ENCODE measurements at regions not wholly inside any gene's neighbourhood (a gene's known extent, or its start where the extent isn't known, plus 50 kb on each side); places are given as distances from the start of the nearest gene placed in this dataset.
"Not testable (repeated sequence)": the region's sequence is repeated elsewhere in the genome, so short reads cannot be mapped to it uniquely, and the experiment has no call there.

DNA sequence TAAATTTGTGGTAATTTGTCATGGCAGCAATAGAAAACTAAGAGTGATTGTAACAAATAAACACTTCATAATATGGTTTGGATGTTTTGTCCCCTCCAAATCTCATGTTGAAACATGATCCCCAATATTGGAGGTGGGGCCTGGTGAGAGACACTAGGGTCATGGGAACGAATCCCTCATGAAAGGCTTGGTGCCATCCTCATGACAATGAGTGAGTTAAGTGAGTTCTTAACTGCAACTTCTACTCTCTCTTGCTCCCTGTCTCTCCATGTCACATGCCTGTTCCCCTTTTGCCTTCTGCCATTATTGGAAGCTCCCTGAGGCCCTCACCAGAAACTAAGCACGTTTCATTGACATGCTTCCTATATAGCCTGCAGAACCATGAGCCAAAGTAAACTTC is 1233.2 kb downstream of the OLFM4 start:
- Mint-ChIP-seq H3K9me3 (peaks cover 15% of the 10 kb centered on the region), H3K4me1 (ENCODE audit: low read depth) (no peaks in the 10 kb centered on the region), H3K27ac (no peak overlapping the region), H3K36me3 (ENCODE audit: low read depth) (no peaks in the 10 kb centered on the region), H3K27me3 (no peaks in the 10 kb centered on the region), H3K4me3 (no peak overlapping the region)
- ChIA-PET POLR2A (no interaction called here), CTCF (no interaction called here)
- DNase-seq (no peak), ATAC-seq (no peak)
- TF ChIP-seq, protein P1, sequence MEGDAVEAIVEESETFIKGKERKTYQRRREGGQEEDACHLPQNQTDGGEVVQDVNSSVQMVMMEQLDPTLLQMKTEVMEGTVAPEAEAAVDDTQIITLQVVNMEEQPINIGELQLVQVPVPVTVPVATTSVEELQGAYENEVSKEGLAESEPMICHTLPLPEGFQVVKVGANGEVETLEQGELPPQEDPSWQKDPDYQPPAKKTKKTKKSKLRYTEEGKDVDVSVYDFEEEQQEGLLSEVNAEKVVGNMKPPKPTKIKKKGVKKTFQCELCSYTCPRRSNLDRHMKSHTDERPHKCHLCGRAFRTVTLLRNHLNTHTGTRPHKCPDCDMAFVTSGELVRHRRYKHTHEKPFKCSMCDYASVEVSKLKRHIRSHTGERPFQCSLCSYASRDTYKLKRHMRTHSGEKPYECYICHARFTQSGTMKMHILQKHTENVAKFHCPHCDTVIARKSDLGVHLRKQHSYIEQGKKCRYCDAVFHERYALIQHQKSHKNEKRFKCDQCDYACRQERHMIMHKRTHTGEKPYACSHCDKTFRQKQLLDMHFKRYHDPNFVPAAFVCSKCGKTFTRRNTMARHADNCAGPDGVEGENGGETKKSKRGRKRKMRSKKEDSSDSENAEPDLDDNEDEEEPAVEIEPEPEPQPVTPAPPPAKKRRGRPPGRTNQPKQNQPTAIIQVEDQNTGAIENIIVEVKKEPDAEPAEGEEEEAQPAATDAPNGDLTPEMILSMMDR (IDR thresholded peaks at IDR 0.05): no peak
- intact Hi-C loops (cut with micrococcal nuclease): no loop called here

DNA sequence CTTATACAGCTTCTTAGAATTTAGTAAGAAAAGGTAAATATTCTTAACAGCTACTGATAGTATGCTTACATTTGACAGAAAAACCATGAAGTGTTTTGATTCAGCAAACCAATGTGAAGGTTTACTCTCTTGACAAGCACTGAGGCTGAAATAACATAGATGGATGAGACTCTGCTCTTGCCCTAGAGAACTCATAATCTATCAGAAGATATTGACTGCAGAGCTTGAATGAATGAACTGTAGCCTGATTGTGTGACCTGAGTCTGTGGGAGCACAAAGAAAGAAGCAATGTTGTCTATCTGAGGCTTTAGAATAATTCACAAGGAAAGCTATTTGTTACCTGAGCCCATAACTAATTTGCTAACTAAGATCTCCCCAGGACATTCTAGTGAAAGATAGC is 1235.3 kb downstream of the OLFM4 start:
- DNase-seq (no peak), ATAC-seq (no peak)
- H3K4me1 Mint-ChIP-seq (ENCODE audit: low read depth): no peaks in the 10 kb centered on the region
- H3K4me3 Mint-ChIP-seq: no peak overlapping the region
- no peaks in the 10 kb centered on the region for H3K27me3 Mint-ChIP-seq
- TF ChIP-seq, protein P1 (IDR thresholded peaks at IDR 0.05): no peak
- ChIA-PET CTCF (no interaction called here), POLR2A (no interaction called here)
- H3K9me3 Mint-ChIP-seq: peaks cover 19% of the 10 kb centered on the region
- intact Hi-C loops (cut with micrococcal nuclease): no loop called here
- no peaks in the 10 kb centered on the region for H3K36me3 Mint-ChIP-seq (ENCODE audit: low read depth)
- H3K27ac Mint-ChIP-seq: no peak overlapping the region

DNA sequence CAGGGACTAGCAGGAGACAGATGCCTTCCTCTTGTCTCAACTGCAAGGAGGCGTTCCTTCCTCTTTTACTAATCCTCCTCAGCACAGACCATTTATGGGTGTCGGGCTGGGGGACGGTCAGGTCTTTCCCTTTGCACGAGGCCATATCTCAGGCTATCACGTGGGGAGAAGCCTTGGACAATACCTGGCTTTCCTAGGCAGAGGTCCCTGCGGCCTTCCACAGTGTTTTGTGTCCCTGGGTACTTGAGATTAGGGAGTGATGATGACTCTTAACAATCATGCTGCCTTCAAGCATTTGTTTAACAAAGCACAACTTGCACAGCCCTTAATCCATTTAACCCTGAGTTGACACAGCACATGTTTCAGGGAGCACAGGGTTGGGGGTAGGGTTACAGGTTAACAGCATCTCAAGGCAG is 1238.6 kb downstream of the OLFM4 start:
- POLR2A ChIA-PET; intact Hi-C loops (cut with micrococcal nuclease); H3K27ac Mint-ChIP-seq; H3K4me3 Mint-ChIP-seq; H3K4me1 Mint-ChIP-seq (ENCODE audit: low read depth); CTCF ChIA-PET; ATAC-seq; DNase-seq; H3K27me3 Mint-ChIP-seq; H3K36me3 Mint-ChIP-seq (ENCODE audit: low read depth): not testable (repeated sequence)
- peaks cover 21% of the 10 kb centered on the region for H3K9me3 Mint-ChIP-seq

DNA sequence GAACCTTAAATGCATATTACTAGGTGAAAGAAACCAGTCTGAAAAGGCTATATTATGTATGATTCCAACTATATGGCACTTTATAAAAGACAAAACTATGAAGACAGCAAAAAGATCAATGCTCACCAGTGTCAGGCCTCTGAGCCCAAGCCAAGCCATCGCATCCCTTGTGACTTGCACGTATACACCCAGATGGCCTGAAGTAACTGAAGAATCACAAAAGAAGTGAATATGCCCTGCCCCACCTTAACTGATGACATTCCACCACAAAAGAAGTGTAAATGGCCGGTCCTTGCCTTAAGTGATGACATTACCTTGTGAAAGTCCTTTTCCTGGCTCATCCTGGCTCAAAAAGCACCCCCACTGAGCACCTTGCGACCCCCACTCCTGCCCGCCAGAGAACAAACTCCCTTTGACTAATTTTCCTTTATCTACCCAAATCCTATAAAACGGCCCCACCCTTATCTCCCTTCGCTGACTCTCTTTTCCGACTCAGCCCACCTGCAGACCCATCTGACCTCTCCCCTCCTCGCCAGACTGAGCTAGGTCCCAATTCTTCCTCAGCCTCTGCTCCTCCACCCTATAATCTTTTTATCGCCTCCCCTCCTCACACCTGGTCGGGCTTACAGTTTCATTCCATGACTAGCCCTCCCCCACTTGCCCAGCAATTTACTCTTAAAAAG is 1239.5 kb downstream of the OLFM4 start:
- H3K27ac Mint-ChIP-seq; intact Hi-C loops (cut with micrococcal nuclease); DNase-seq; ATAC-seq; H3K4me1 Mint-ChIP-seq (ENCODE audit: low read depth); POLR2A ChIA-PET; H3K27me3 Mint-ChIP-seq; CTCF ChIA-PET; H3K4me3 Mint-ChIP-seq; H3K36me3 Mint-ChIP-seq (ENCODE audit: low read depth): not testable (repeated sequence)
- H3K9me3 Mint-ChIP-seq: peaks cover 20% of the 10 kb centered on the region

DNA sequence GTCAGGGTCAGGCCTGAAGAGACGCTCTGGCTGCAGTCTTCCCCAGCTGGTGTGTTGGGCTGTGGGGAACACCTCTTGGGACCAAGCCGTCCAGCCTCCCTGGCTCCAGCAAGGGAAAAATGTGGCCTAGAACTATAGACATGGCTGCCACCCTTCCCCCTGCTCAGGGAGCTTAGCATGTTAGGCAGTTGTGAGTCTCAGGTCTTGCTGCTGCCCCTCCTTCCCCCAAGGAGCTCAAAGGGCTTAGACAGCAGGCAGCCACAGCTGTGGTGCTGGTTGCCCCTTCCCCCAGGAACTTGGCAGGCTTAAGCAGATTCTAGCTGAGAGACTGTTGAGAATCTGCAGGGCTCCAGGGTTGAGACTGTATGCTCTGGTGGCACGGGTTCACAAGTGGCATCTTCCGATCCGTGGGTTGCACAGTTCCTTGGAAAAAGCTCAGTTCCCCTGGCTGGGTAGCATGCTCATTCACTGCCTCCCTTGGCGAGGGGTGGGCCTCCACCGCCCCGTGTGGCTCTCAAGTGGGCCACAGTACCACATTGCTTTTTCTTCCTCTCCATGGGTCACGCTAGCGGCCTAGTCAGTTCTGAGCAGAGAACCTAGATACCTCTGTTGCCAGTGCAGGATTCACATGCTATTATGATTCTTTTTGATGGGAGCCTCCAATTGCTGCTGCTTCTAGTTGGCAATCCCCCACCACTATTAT is 1258.6 kb downstream of the OLFM4 start:
- Mint-ChIP-seq H3K9me3 (peaks cover 39% of the 10 kb centered on the region), H3K4me1 (ENCODE audit: low read depth) (no peaks in the 10 kb centered on the region), H3K4me3 (no peak overlapping the region), H3K27ac (no peak overlapping the region), H3K27me3 (no peaks in the 10 kb centered on the region), H3K36me3 (ENCODE audit: low read depth) (no peaks in the 10 kb centered on the region)
- POLR2A ChIA-PET: no interaction called here
- ATAC-seq (no peak), DNase-seq (no peak)
- intact Hi-C loops (cut with micrococcal nuclease): no loop called here
- CTCF ChIA-PET: no interaction called here
- TF ChIP-seq, protein P1 (IDR thresholded peaks at IDR 0.05): no peak

DNA sequence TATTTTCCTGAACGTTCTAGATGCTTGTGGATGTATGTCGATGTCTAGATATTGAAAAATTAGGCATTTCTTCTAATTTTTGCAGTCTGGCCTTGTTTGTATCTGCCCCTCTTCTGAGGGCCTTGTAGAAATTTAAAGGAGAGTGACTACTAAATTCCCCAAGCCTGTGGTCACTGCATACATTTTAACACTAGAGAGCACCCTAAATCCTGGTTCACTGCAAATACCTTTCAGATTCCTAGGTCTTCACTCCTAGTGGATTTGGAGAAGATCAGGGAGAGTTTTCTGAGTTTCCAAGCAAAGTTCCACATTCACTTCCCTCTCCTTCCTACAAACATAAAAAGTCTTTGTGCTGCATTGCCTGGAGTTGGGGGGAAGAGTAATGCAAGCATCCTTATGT is 1272.5 kb downstream of the OLFM4 start:
- no peaks in the 10 kb centered on the region for H3K36me3 Mint-ChIP-seq (ENCODE audit: low read depth)
- DNase-seq (no peak), ATAC-seq (no peak)
- TF ChIP-seq, protein P1 (IDR thresholded peaks at IDR 0.05): no peak
- ChIA-PET POLR2A (no interaction called here), CTCF (no interaction called here)
- H3K27me3 Mint-ChIP-seq: no peaks in the 10 kb centered on the region
- H3K4me1 Mint-ChIP-seq (ENCODE audit: low read depth): no peaks in the 10 kb centered on the region
- peaks cover 29% of the 10 kb centered on the region for H3K9me3 Mint-ChIP-seq
- no peak overlapping the region for H3K27ac Mint-ChIP-seq
- intact Hi-C loops (cut with micrococcal nuclease): no loop called here
- no peak overlapping the region for H3K4me3 Mint-ChIP-seq
